ENCODE measurements at regions not wholly inside any gene's neighbourhood (a gene's known extent, or its start where the extent isn't known, plus 50 kb on each side); places are given as distances from the start of the nearest gene placed in this dataset.

GRCh38 chr16:14331020-14331419, 259.9 kb downstream of the MRTFB start:
- no peak for TF ChIP-seq CTCF (IDR thresholded peaks at IDR 0.05; ENCODE audit: unreplicated experiment)
- BruUV-seq (replicated peaks): no TSS peak
- H3K27me3 Mint-ChIP-seq (ENCODE audit: insufficient read depth, unreplicated experiment): no peaks in the 10 kb centered on the region
- no peaks in the 10 kb centered on the region for H3K4me1 Mint-ChIP-seq (ENCODE audit: insufficient read depth, unreplicated experiment)
- intact Hi-C loops (cut with micrococcal nuclease): no loop called here
- POLR2A ChIA-PET: interaction anchor here (0.6 kb wide), 1 partner anchor 199 kb away, joined by 4 read pairs; no protein-coding TSS in a partner anchor
- no peak overlapping the region for H3K27ac Mint-ChIP-seq (ENCODE audit: low read depth, unreplicated experiment)
- DNase-seq (ENCODE audit: unreplicated experiment): no peak
- H3K4me3 Mint-ChIP-seq (ENCODE audit: unreplicated experiment): no peak overlapping the region
- CTCF ChIA-PET: interaction anchor here (0.6 kb wide), 1 partner anchor 33 kb away, joined by 3 read pairs; no protein-coding TSS in a partner anchor
- no peaks in the 10 kb centered on the region for H3K9me3 Mint-ChIP-seq (ENCODE audit: unreplicated experiment)
- H3K36me3 Mint-ChIP-seq (ENCODE audit: insufficient read depth, unreplicated experiment): peaks cover 39% of the 10 kb centered on the region

- H3K36me3 Mint-ChIP-seq (ENCODE audit: insufficient read depth, unreplicated experiment): peaks cover 46% of the 10 kb centered on the region
- H3K4me1 Mint-ChIP-seq (ENCODE audit: insufficient read depth, unreplicated experiment): peaks cover 1% of the 10 kb centered on the region
- DNase-seq (ENCODE audit: unreplicated experiment): no peak
- H3K27me3 Mint-ChIP-seq (ENCODE audit: insufficient read depth, unreplicated experiment): no peaks in the 10 kb centered on the region
- no peak overlapping the region for H3K4me3 Mint-ChIP-seq (ENCODE audit: unreplicated experiment)
- no TSS peak for BruUV-seq (replicated peaks)
- H3K27ac Mint-ChIP-seq (ENCODE audit: low read depth, unreplicated experiment): no peak overlapping the region
- intact Hi-C loops (cut with micrococcal nuclease): no loop called here
- no peak for TF ChIP-seq CTCF (IDR thresholded peaks at IDR 0.05; ENCODE audit: unreplicated experiment)
- H3K9me3 Mint-ChIP-seq (ENCODE audit: unreplicated experiment): no peaks in the 10 kb centered on the region
- ChIA-PET CTCF (interaction anchor here (0.7 kb wide), 1 partner anchor 49 kb away, joined by 6 read pairs; no protein-coding TSS in a partner anchor), POLR2A (no interaction called here)
These were observed 258.7 kb downstream of the MRTFB start for GRCh38 chr16:14329727-14330350.

- Mint-ChIP-seq H3K27ac (ENCODE audit: low read depth, unreplicated experiment) (no peak overlapping the region), H3K9me3 (ENCODE audit: unreplicated experiment) (no peaks in the 10 kb centered on the region), H3K36me3 (ENCODE audit: insufficient read depth, unreplicated experiment) (peaks cover 54% of the 10 kb centered on the region), H3K4me3 (ENCODE audit: unreplicated experiment) (no peak overlapping the region), H3K27me3 (ENCODE audit: insufficient read depth, unreplicated experiment) (no peaks in the 10 kb centered on the region), H3K4me1 (ENCODE audit: insufficient read depth, unreplicated experiment) (peaks cover 13% of the 10 kb centered on the region)
- ChIA-PET CTCF (interaction anchor here (0.6 to 1.3 kb wide), 3 partner anchors 201 to 1356 kb away, joined by 3 to 6 read pairs (median 3); partner anchors contain the start of gene ERCC4), POLR2A (no interaction called here)
- TF ChIP-seq CTCF (IDR thresholded peaks at IDR 0.05; ENCODE audit: unreplicated experiment): no peak
- no peak for DNase-seq (ENCODE audit: unreplicated experiment)
- BruUV-seq (replicated peaks): no TSS peak
- intact Hi-C loops (cut with micrococcal nuclease): no loop called here
These were observed 254.6 kb downstream of the MRTFB start for GRCh38 chr16:14325502-14326401.

GRCh38 chr16:14324581-14324980, 253.5 kb downstream of the MRTFB start:
- intact Hi-C loops (cut with micrococcal nuclease): no loop called here
- Mint-ChIP-seq H3K27me3 (ENCODE audit: insufficient read depth, unreplicated experiment) (no peaks in the 10 kb centered on the region), H3K27ac (ENCODE audit: low read depth, unreplicated experiment) (no peak overlapping the region), H3K4me1 (ENCODE audit: insufficient read depth, unreplicated experiment) (peaks cover 13% of the 10 kb centered on the region), H3K4me3 (ENCODE audit: unreplicated experiment) (no peak overlapping the region), H3K36me3 (ENCODE audit: insufficient read depth, unreplicated experiment) (peaks cover 45% of the 10 kb centered on the region), H3K9me3 (ENCODE audit: unreplicated experiment) (no peaks in the 10 kb centered on the region)
- peak; percentile 45 for DNase-seq (ENCODE audit: unreplicated experiment)
- no peak for TF ChIP-seq CTCF (IDR thresholded peaks at IDR 0.05; ENCODE audit: unreplicated experiment)
- BruUV-seq (replicated peaks): no TSS peak
- ChIA-PET POLR2A (interaction anchor here (0.6 kb wide), 1 partner anchor 39 kb away, joined by 3 read pairs; no protein-coding TSS in a partner anchor), CTCF (interaction anchor here (0.6 to 1.3 kb wide), 4 partner anchors 91 to 1358 kb away, joined by 3 to 6 read pairs (median 3); no protein-coding TSS in a partner anchor)

All from MCF 10A (cell line).